Heart left ventricle (tissue), 16 donors: ENCODE measurements at regions not wholly inside any gene's neighbourhood (a gene's known extent, or its start where the extent isn't known, plus 50 kb on each side); places are given as distances from the start of the nearest gene placed in this dataset.

Experiments
- ATAC-seq, 4 donors: fragments of 200-7000 bp; cut with Tn5 transposase; one replicate each; pipeline ENCODE4 v1.9.1; 2020 to 2022; ENCODE audit warnings: moderate library complexity in 4 of 4, mild to moderate bottlenecking in 3 of 4, moderate number of reproducible peaks in 1 of 4
- DNase-seq, 5 donors: peaks; one replicate each; pipeline ENCODE4 v3.0.0-alpha.2; 2020
- H3K27ac ChIP-seq, 12 donors: fragments of 200-600 bp; sonication (generic) in 4 of 12; one replicate each; pipeline versions ENCODE4 v1.5.0 to v1.8.0; 2016 to 2022; ENCODE audit warnings: mild to moderate bottlenecking in 2 of 12
- H3K27me3 ChIP-seq, 9 donors: fragments of 200-600 bp; sonication (generic) in 2 of 9; one replicate each; pipeline versions ENCODE4 v1.5.1 to v1.8.0; 2016 to 2022; ENCODE audit warnings: mild to moderate bottlenecking in 3 of 9
- H3K36me3 ChIP-seq, 9 donors: fragments of 200-600 bp; sonication (generic) in 2 of 9; one replicate each; pipeline versions ENCODE4 v1.5.0 to v1.8.0; 2018 to 2022; ENCODE audit warnings: mild to moderate bottlenecking in 2 of 9
- H3K4me1 ChIP-seq, 12 donors: fragments of 200-600 bp; sonication (generic) in 4 of 12; one replicate each; pipeline versions ENCODE4 v1.5.0 to v1.8.0; 2016 to 2022; ENCODE audit warnings: mild to moderate bottlenecking in 3 of 12
- H3K4me3 ChIP-seq, 12 donors: fragments of 200-600 bp; sonication (generic) in 4 of 12; one replicate each; pipeline versions ENCODE4 v1.5.0 to v1.8.0; 2017 to 2022; ENCODE audit warnings: mild to moderate bottlenecking in 9 of 12, moderate library complexity in 4 of 12
- H3K9me3 ChIP-seq, 12 donors: fragments of 200-600 bp; sonication (generic) in 4 of 12; one replicate each; pipeline versions ENCODE4 v1.5.0 to v1.8.0; 2016 to 2022; ENCODE audit warnings: mild to moderate bottlenecking in 1 of 12
- POLR2A ChIP-seq, 2 donors: fragments of 450-650 bp; IDR thresholded peaks; one replicate each; pipeline ENCODE4 v1.6.1; 2017; ENCODE audit warnings: antibody characterized with exemption in 2 of 2, mild to moderate bottlenecking in 2 of 2, moderate library complexity in 2 of 2
- WGBS, 4 donors: extraction: QIAGEN DNeasy Blood & Tissue Kit in 2 of 4; methylation state at CpG; one replicate each; pipeline versions ENCODE4 v1.1.5 to v1.1.7; 2013 to 2018; 5-methylcytosine and 5-hydroxymethylcytosine counted together
- intact Hi-C, 10 donors: fragments of 100-400 bp; cut with DNase I; formaldehyde crosslinking; loops; one replicate each; pipeline versions ENCODE4 v1.11.1 to v1.14.2; 2022
- TF ChIP-seq, protein P1 (sequence below), 12 donors: fragments of 200-600 bp; sonication (generic) in 4 of 12; IDR thresholded peaks; one replicate each; pipeline versions ENCODE4 v1.5.0 to v1.8.0; 2018 to 2022; ENCODE audit warnings: antibody characterized with exemption in 12 of 12, mild to moderate bottlenecking in 5 of 12
- donor health status: ischemic (EF 13 %, LVEDD 7.1; RV severe dilation, severe dysfunction).
- donor health status: healthy with polysubstance abuse.
- donor health status: DM: no; HTN: yes; CAD: no.
- donor health status: DM: no; HTN: no; CAD: no.
- donor health status: ischemic (EF 25% LVEDD 6.9; RV normal size, moderate dysfunction).
- donor health status: ischemic (EF 25% LVEDD 5.7; RV mildly dilated, moderate dysfunction).
- donor health status: healthy.
- donor health status: DM: yes; HTN: yes; CAD: no.
- donor health status: ischemic (EF 35%, LVEDD 5.7; RV mildly dilated, moderate dysfunction).
- donor health status: nonischemic (EF 11% LVEDD 7.7; RV severe dilation, severe dysfunction).
- donor health status: DM: yes; HTN: yes; CAD: no.
- donor health status: PGD.
- donor health status: ischemic (EF 29% LVEDD 5.4; RV normal size, mild dysfunction).
- donor health status: nonischemic (EF 23%, LVEDD 6.1; RV moderate dilation, normal function).

GRCh38 chr5:67454957-67455561, 258.5 kb upstream of the CD180 start:
- no peak overlapping the region for H3K4me3 ChIP-seq
- no peak overlapping the region for H3K27ac ChIP-seq
- ATAC-seq (no peak), DNase-seq (no peak)
- H3K4me1 ChIP-seq, result peaks cover 0 to 4% (median 0%) of the 10 kb centered on the region in 12 donors
- WGBS, 4 donors, result 91 to 100% (median 97%) methylated on average over 1 of the region's 1 CpG
- H3K27me3 ChIP-seq, result no peaks in the 10 kb centered on the region
- H3K9me3 ChIP-seq, result no peaks in the 10 kb centered on the region
- TF ChIP-seq, protein P1, sequence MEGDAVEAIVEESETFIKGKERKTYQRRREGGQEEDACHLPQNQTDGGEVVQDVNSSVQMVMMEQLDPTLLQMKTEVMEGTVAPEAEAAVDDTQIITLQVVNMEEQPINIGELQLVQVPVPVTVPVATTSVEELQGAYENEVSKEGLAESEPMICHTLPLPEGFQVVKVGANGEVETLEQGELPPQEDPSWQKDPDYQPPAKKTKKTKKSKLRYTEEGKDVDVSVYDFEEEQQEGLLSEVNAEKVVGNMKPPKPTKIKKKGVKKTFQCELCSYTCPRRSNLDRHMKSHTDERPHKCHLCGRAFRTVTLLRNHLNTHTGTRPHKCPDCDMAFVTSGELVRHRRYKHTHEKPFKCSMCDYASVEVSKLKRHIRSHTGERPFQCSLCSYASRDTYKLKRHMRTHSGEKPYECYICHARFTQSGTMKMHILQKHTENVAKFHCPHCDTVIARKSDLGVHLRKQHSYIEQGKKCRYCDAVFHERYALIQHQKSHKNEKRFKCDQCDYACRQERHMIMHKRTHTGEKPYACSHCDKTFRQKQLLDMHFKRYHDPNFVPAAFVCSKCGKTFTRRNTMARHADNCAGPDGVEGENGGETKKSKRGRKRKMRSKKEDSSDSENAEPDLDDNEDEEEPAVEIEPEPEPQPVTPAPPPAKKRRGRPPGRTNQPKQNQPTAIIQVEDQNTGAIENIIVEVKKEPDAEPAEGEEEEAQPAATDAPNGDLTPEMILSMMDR (IDR thresholded peaks at IDR 0.05), result no peak
- TF ChIP-seq POLR2A (IDR thresholded peaks at IDR 0.05), result no peak
- intact Hi-C loops, result loop anchor here in 1 of 10 donors (10.0 kb wide), 1 partner anchor 60 kb away; no protein-coding TSS in a partner anchor
- H3K36me3 ChIP-seq, result no peaks in the 10 kb centered on the region

DNA sequence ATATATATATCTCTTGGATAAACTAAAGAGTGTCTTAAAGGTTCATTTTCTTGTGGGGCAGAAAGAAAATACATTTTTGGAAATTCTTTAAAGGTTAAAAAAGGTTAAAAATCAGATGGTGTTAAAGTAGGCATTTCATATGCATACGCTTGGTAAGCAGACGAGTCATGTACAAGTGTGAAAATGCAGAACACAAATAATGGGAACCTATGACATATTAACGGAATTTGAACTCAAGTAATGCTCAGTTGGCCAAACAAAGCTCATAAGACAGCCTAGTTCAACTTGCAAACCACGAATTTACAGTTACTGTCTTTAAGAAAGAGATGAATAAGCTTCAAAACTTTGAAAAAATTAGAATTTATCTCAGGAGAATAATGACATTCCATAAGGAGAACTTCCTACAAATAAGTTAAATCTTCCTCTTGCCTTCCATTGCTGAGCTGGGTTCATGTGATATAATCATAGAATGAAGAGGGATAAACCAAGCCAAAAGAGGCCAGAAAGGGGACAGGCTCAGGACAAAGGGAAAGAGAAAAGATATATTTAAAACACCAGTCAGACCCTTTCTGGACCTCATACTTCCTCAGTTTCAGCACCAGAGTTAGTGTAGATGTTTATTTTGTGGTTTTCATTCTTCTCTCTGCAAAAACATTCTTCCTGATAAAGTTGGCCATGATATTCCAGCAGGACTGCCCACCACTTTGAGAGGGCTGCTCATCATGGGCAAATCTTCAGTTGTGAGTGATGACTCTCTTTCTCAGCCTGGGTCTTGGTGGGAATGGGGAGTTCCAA, 256.7 kb upstream of the CD180 start:
- ATAC-seq (no peak), DNase-seq (no peak)
- WGBS, 4 donors, result 88 to 91% (median 90%) methylated on average over 4 of the region's 4 CpGs
- H3K4me1 ChIP-seq, result peaks cover 0 to 4% (median 0%) of the 10 kb centered on the region in 12 donors
- intact Hi-C loops, result loop anchor here in 1 of 10 donors (10.0 kb wide), 1 partner anchor 61 kb away; no protein-coding TSS in a partner anchor
- H3K4me3 ChIP-seq, result no peak overlapping the region
- no peaks in the 10 kb centered on the region for H3K27me3 ChIP-seq
- H3K36me3 ChIP-seq, result no peaks in the 10 kb centered on the region
- H3K9me3 ChIP-seq, result no peaks in the 10 kb centered on the region
- no peak overlapping the region for H3K27ac ChIP-seq
- TF ChIP-seq POLR2A (IDR thresholded peaks at IDR 0.05), result no peak
- TF ChIP-seq, protein P1 (IDR thresholded peaks at IDR 0.05), result no peak

GRCh38 chr5:67451640-67452279, 255.2 kb upstream of the CD180 start:
- H3K27me3 ChIP-seq, result no peaks in the 10 kb centered on the region
- H3K27ac ChIP-seq, result no peak overlapping the region
- H3K36me3 ChIP-seq, result no peaks in the 10 kb centered on the region
- TF ChIP-seq, protein P1 (IDR thresholded peaks at IDR 0.05), result no peak
- no peak for TF ChIP-seq POLR2A (IDR thresholded peaks at IDR 0.05)
- intact Hi-C loops, result loop anchor here in 1 of 10 donors (10.0 kb wide), 1 partner anchor 63 kb away; no protein-coding TSS in a partner anchor
- DNase-seq, result no peak
- H3K4me1 ChIP-seq, result peaks cover 0 to 4% (median 0%) of the 10 kb centered on the region in 12 donors
- H3K4me3 ChIP-seq, result no peak overlapping the region
- no peaks in the 10 kb centered on the region for H3K9me3 ChIP-seq
- no peak for ATAC-seq
- WGBS, 4 donors, result 84 to 90% (median 87%) methylated on average over 3 of the region's 3 CpGs

- no peak overlapping the region for H3K4me3 ChIP-seq
- H3K4me1 ChIP-seq, result peaks cover 0 to 4% (median 0%) of the 10 kb centered on the region in 12 donors
- no peak for TF ChIP-seq POLR2A (IDR thresholded peaks at IDR 0.05)
- TF ChIP-seq, protein P1 (IDR thresholded peaks at IDR 0.05), result no peak
- DNase-seq, result no peak
- H3K36me3 ChIP-seq, result no peaks in the 10 kb centered on the region
- H3K9me3 ChIP-seq, result peaks cover 0 to 12% (median 0%) of the 10 kb centered on the region in 12 donors
- ATAC-seq, result no peak
- H3K27ac ChIP-seq, result no peak overlapping the region
- intact Hi-C loops, result no loop called here
- no peaks in the 10 kb centered on the region for H3K27me3 ChIP-seq
These were observed 251.1 kb upstream of the CD180 start for GRCh38 chr5:67447732-67448131.
